ENCODE measurements at regions not wholly inside any gene's neighbourhood (a gene's known extent, or its start where the extent isn't known, plus 50 kb on each side); places are given as distances from the start of the nearest gene placed in this dataset.

DNA sequence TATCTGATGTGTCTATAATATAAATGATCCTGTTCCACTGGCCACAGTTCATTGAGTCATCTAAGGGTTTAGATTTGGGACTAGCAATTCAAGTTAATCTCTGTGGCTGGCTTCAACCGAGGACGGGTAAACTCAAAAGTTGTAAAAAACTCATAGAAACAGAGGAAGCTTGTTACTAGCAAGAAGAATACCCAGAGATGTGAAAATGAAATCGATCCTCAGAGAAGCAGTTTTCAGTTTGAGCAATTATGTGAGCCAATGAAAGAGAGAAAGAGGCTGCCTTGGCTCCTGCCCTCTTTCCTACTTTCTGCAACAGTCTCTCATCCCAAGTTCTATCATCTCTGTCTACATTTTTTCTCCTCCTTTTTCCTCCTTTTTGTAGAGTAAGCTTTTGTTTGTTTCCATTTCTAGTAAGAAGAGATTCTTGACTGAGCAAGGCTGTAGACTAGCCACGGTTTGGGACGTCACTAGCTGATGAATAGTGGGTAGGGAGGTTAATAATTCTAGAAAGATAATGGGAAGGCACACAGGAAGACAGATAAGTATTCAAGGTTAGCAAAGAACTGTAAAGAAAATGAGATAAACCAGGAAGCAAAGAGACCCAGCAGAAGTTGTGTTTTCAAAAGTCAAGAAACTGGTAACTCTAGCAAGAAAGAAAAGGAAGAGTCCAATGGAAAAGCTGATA lies 298.9 kb upstream of the NR2F2 start:
- TF ChIP-seq POLR2A (IDR thresholded peaks at IDR 0.05) (no peak), POLR2AphosphoS5 (IDR thresholded peaks at IDR 0.05) (no peak)
- TF ChIP-seq, protein P1, sequence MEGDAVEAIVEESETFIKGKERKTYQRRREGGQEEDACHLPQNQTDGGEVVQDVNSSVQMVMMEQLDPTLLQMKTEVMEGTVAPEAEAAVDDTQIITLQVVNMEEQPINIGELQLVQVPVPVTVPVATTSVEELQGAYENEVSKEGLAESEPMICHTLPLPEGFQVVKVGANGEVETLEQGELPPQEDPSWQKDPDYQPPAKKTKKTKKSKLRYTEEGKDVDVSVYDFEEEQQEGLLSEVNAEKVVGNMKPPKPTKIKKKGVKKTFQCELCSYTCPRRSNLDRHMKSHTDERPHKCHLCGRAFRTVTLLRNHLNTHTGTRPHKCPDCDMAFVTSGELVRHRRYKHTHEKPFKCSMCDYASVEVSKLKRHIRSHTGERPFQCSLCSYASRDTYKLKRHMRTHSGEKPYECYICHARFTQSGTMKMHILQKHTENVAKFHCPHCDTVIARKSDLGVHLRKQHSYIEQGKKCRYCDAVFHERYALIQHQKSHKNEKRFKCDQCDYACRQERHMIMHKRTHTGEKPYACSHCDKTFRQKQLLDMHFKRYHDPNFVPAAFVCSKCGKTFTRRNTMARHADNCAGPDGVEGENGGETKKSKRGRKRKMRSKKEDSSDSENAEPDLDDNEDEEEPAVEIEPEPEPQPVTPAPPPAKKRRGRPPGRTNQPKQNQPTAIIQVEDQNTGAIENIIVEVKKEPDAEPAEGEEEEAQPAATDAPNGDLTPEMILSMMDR (IDR thresholded peaks at IDR 0.05) = no peak
- Histone ChIP-seq H3K27me3 (no peaks in the 10 kb centered on the region), H3K4me1 (no peaks in the 10 kb centered on the region), H3K36me3 (no peaks in the 10 kb centered on the region), H3K4me3 (no peak overlapping the region), H3K27ac (no peak overlapping the region), H3K9me3 (no peaks in the 10 kb centered on the region)
- no peak for DNase-seq (ENCODE audit: low spot score in 2 of 2)
- intact Hi-C loops (cut with DNase I; ENCODE audit: low total_unique reads) = no loop called here

DNA sequence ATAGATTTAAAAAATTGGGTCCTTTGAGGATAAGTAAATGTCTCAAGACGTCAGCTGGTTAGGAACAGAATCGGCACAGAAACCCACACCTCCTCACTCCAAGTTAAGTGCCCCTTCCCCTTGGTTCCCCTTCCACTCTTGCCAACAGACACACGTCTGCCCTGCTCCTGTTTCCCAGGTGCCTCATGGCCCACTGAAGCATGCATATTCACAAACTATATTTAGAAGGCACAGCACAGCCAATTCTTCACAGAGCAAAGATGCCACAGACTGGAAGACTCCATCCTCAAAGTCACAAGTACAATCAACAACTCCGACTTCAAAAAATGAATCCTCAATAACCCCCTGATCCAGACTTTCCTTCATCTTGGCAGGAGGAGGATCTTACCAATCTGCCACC lies 295.4 kb upstream of the NR2F2 start:
- DNase-seq (ENCODE audit: low spot score in 2 of 2) = no peak
- Histone ChIP-seq H3K27ac (no peak overlapping the region), H3K27me3 (no peaks in the 10 kb centered on the region), H3K4me1 (no peaks in the 10 kb centered on the region), H3K9me3 (no peaks in the 10 kb centered on the region), H3K36me3 (no peaks in the 10 kb centered on the region), H3K4me3 (no peak overlapping the region)
- TF ChIP-seq, protein P1 (IDR thresholded peaks at IDR 0.05) = no peak
- TF ChIP-seq POLR2A (IDR thresholded peaks at IDR 0.05) (no peak), POLR2AphosphoS5 (IDR thresholded peaks at IDR 0.05) (no peak)
- intact Hi-C loops (cut with DNase I; ENCODE audit: low total_unique reads) = no loop called here

DNA sequence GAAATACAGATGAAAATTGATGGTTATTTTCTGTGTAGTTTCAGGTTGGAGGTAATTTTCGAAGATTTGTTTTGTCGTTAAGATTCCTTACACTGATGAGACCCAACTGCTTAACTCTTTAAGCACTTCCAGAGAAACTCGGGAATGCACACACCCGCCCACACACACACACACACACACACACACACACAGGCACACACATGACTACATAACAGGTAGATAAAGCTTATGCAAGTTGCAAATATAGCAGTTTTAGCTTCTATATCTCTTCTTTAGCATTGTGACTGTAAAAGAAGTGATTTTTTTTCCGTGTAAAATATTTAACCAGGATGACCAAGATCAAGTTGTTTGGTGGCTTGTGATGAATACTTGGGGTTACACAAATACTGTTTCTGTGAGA lies 294.9 kb upstream of the NR2F2 start:
- TF ChIP-seq POLR2A (IDR thresholded peaks at IDR 0.05) (no peak), POLR2AphosphoS5 (IDR thresholded peaks at IDR 0.05) (no peak)
- TF ChIP-seq, protein P1 (IDR thresholded peaks at IDR 0.05) = no peak
- Histone ChIP-seq H3K36me3 (no peaks in the 10 kb centered on the region), H3K9me3 (no peaks in the 10 kb centered on the region), H3K4me3 (no peak overlapping the region), H3K27me3 (no peaks in the 10 kb centered on the region), H3K4me1 (no peaks in the 10 kb centered on the region), H3K27ac (no peak overlapping the region)
- DNase-seq (ENCODE audit: low spot score in 2 of 2) = no peak
- intact Hi-C loops (cut with DNase I; ENCODE audit: low total_unique reads) = no loop called here

DNA sequence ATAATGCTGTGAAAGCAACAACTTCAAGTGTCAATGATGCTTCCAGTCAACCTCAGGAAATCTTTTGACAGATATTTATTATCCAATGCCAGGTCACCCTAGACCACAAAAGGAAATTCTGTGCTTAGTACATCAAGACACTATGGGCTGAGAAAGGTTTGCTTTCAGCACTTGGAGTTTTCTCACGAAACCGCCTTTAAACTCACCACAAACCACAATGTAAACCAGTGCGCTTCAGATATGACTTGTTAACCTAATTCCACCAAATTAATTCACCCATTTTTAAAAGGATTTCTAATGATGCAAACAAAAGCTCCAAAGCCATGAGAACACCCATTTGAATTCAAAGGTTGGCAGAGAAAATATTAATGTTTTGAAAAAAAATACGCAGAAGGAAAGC lies 292.9 kb upstream of the NR2F2 start:
- Histone ChIP-seq H3K9me3 (no peaks in the 10 kb centered on the region), H3K27me3 (no peaks in the 10 kb centered on the region), H3K4me1 (no peaks in the 10 kb centered on the region), H3K27ac (no peak overlapping the region), H3K4me3 (no peak overlapping the region), H3K36me3 (no peaks in the 10 kb centered on the region)
- no peak for DNase-seq (ENCODE audit: low spot score in 2 of 2)
- intact Hi-C loops (cut with DNase I; ENCODE audit: low total_unique reads) = no loop called here
- TF ChIP-seq POLR2AphosphoS5 (IDR thresholded peaks at IDR 0.05) = no peak
- TF ChIP-seq POLR2A (IDR thresholded peaks at IDR 0.05) = no peak
- TF ChIP-seq, protein P1 (IDR thresholded peaks at IDR 0.05) = no peak

DNA sequence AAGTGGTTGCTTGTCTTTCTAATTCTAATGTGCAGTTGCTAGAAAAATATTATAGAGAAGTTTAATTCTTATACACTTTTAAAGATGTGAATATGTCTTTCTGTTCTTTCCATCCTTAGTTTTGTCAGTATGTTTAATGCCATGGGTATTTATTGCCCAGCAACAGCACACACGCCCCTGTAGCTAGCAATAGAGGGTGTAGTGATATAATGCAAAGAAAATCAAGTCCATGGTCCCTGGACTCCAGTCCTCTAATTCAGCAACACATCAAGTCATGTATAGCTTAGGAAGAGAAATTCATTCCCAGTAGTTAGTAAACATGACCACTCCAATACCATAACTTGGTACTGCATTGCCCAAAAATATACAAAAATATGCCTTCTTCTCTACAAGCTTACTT lies 292.4 kb upstream of the NR2F2 start:
- intact Hi-C loops (cut with DNase I; ENCODE audit: low total_unique reads) = no loop called here
- no peak for DNase-seq (ENCODE audit: low spot score in 2 of 2)
- TF ChIP-seq, protein P1 (IDR thresholded peaks at IDR 0.05) = no peak
- TF ChIP-seq POLR2AphosphoS5 (IDR thresholded peaks at IDR 0.05) (no peak), POLR2A (IDR thresholded peaks at IDR 0.05) (no peak)
- H3K36me3 ChIP-seq = no peaks in the 10 kb centered on the region
- H3K27me3 ChIP-seq = no peaks in the 10 kb centered on the region
- H3K9me3 ChIP-seq = no peaks in the 10 kb centered on the region
- no peak overlapping the region for H3K4me3 ChIP-seq
- no peak overlapping the region for H3K27ac ChIP-seq
- no peaks in the 10 kb centered on the region for H3K4me1 ChIP-seq
